HCT116 (cell line): ENCODE measurements at regions not wholly inside any gene's neighbourhood (a gene's known extent, or its start where the extent isn't known, plus 50 kb on each side); places are given as distances from the start of the nearest gene placed in this dataset.

Experiments used
- ATAC-seq: fragments of 200-7000 bp; cut with Tn5 transposase; 2 replicates; pipeline ENCODE4 v1.9.1; 2020; ENCODE audit warnings: mild to moderate bottlenecking, moderate library complexity
- BruUV-seq: library from RNA; stranded (reverse); fragments of 400-500 nt; replicated peaks from 2 replicates; lab custom pipeline; 2021; lab: Mats Ljungman, UMichigan
- CTCF ChIA-PET: fragments of 300-600 bp; sonication (Branson Sonifier 250); formaldehyde crosslinking; loops from one replicate; lab custom pipeline; 2021; ENCODE audit warnings: antibody characterized with exemption; lab: Charles Lee
- POLR2A ChIA-PET: fragments of 300-600, 350-600 bp; sonication (Branson Sonifier 250); formaldehyde crosslinking; loops from one replicate; lab custom pipeline; 2021; ENCODE audit warnings: antibody characterized with exemption; lab: Charles Lee
- RAD21 ChIA-PET, 2 experiments: fragments of 300-600 bp; sonication (Branson Sonifier 250); formaldehyde crosslinking; loops; one replicate each; lab custom pipeline; 2023; ENCODE audit warnings: low total read pairs in 2 of 2; ENCODE audit not compliant: uncharacterized antibody in 2 of 2, unreplicated experiment in 2 of 2, low non-redundant PET in 1 of 2; lab: Charles Lee
- DNase-seq: peaks from one replicate; pipeline ENCODE4 v3.0.0-alpha.2; 2010; ENCODE audit warnings: low read depth, low spot score
- H2AFZ ChIP-seq: fragments of 200-600 bp; shearing (Covaris generic), sonication (generic); 2 replicates; pipeline ENCODE4 v1.6.1; 2017; ENCODE audit warnings: low read depth, mixed run types, mixed read lengths, antibody characterized with exemption, low read length; ENCODE audit not compliant: poor library complexity, severe bottlenecking
- H3K27ac ChIP-seq: 2 replicates; pipeline ENCODE4 v1.5.1; 2012; ENCODE audit warnings: low read depth, low read length
- H3K27me3 ChIP-seq: fragments of 200-600 bp; sonication (generic); 2 replicates; pipeline ENCODE4 v1.6.1; 2016; ENCODE audit warnings: mixed run types, low read length, mixed read lengths; ENCODE audit not compliant: insufficient read depth
- H3K36me3 ChIP-seq, 2 experiments: fragments of 200-500 bp in 1 of 2; fragments of 200-600 bp in 1 of 2; sonication (Bioruptor generic) in 1 of 2; sonication (generic) in 1 of 2; 2 replicates each; pipeline versions ENCODE4 v1.5.1 to v1.6.1; 2014 to 2016; ENCODE audit warnings: low read length in 2 of 2, inconsistent platforms in 1 of 2, mixed read lengths in 1 of 2, mixed run types in 1 of 2; ENCODE audit not compliant: insufficient read depth in 2 of 2, control insufficient read depth in 1 of 2
- H3K4me1 ChIP-seq, 2 experiments: fragments of 200-600 bp in 1 of 2; sonication (generic) in 1 of 2; 2 replicates each; pipeline versions ENCODE4 v1.5.1 to v1.6.1; 2012 to 2017; ENCODE audit warnings: low read length in 2 of 2, inconsistent platforms in 1 of 2, mild to moderate bottlenecking in 1 of 2, mixed read lengths in 1 of 2, mixed run types in 1 of 2, moderate library complexity in 1 of 2; ENCODE audit not compliant: insufficient read depth in 2 of 2, control insufficient read depth in 1 of 2
- H3K4me2 ChIP-seq: fragments of 200-600 bp; sonication (generic); 2 replicates; pipeline ENCODE4 v1.6.1; 2017; ENCODE audit warnings: mixed run types, low read length, mixed read lengths
- H3K4me3 ChIP-seq, 2 experiments: fragments of 200-600 bp in 1 of 2; sonication (generic) in 1 of 2; replicated peaks in 1 of 2; 2 replicates each; pipeline ENCODE4 v1.5.1; 2011 to 2016; ENCODE audit warnings: low read length in 2 of 2, control low read depth in 1 of 2, low read depth in 1 of 2, mild to moderate bottlenecking in 1 of 2, mixed read lengths in 1 of 2, mixed run types in 1 of 2
- H3K79me2 ChIP-seq: fragments of 200-600 bp; sonication (generic); 2 replicates; pipeline ENCODE4 v1.6.1; 2017; ENCODE audit warnings: mild to moderate bottlenecking, mixed run types, low read length, moderate library complexity, mixed read lengths; ENCODE audit not compliant: insufficient read depth
- H3K9ac ChIP-seq: fragments of 200-600 bp; sonication (generic); 2 replicates; pipeline ENCODE4 v1.6.1; 2016; ENCODE audit warnings: low read length, mixed read lengths
- H3K9me2 ChIP-seq: fragments of 200-600 bp; sonication (generic), shearing (Covaris generic); 2 replicates; pipeline ENCODE4 v1.6.1; 2017; ENCODE audit warnings: mixed run types, mild to moderate bottlenecking, moderate library complexity; ENCODE audit not compliant: insufficient read depth
- H3K9me3 ChIP-seq, 2 experiments: fragments of 200-500 bp in 1 of 2; fragments of 200-600 bp in 1 of 2; sonication (Bioruptor generic) in 1 of 2; sonication (generic) in 1 of 2; 2 replicates each; pipeline ENCODE4 v1.6.1; 2014 to 2017; ENCODE audit warnings: low read length in 2 of 2, mixed read lengths in 2 of 2, inconsistent platforms in 1 of 2, low read depth in 1 of 2, mild to moderate bottlenecking in 1 of 2, mixed run types in 1 of 2, moderate library complexity in 1 of 2; ENCODE audit not compliant: control insufficient read depth in 1 of 2, insufficient read depth in 1 of 2
- H4K20me1 ChIP-seq: fragments of 200-600 bp; sonication (generic), shearing (Covaris generic); 2 replicates; pipeline ENCODE4 v1.6.1; 2017; ENCODE audit warnings: mixed run types, mild to moderate bottlenecking, moderate library complexity; ENCODE audit not compliant: insufficient read depth
- CBX3 ChIP-seq: IDR thresholded peaks from 2 replicates; pipeline ENCODE4 v1.6.1; 2012; ENCODE audit warnings: low read depth
- CEBPB ChIP-seq: IDR thresholded peaks from 2 replicates; pipeline ENCODE4 v1.6.1; 2012; ENCODE audit warnings: low read depth
- EGR1 ChIP-seq: IDR thresholded peaks from 2 replicates; pipeline ENCODE4 v1.6.1; 2012; ENCODE audit warnings: low read depth
- ELF1 ChIP-seq: IDR thresholded peaks from 2 replicates; pipeline ENCODE4 v1.6.1; 2012; ENCODE audit warnings: low read depth, borderline replicate concordance
- EZH2phosphoT487 ChIP-seq: fragments of 200-600 bp; IDR thresholded peaks from 2 replicates; pipeline ENCODE4 v1.6.1; 2018; ENCODE audit warnings: antibody characterized with exemption, borderline replicate concordance
- POLR2A ChIP-seq: IDR thresholded peaks from 2 replicates; pipeline ENCODE4 v1.7.0; 2011; ENCODE audit warnings: borderline replicate concordance; ENCODE audit not compliant: insufficient read depth, insufficient read length; ENCODE audit errors: extremely low read depth
- RAD21 ChIP-seq: IDR thresholded peaks from 2 replicates; pipeline ENCODE4 v1.6.1; 2012; ENCODE audit warnings: low read depth, mild to moderate bottlenecking
- SIN3A ChIP-seq: IDR thresholded peaks from 2 replicates; pipeline ENCODE4 v1.6.1; 2012; ENCODE audit warnings: low read depth
- SP1 ChIP-seq: IDR thresholded peaks from 2 replicates; pipeline ENCODE4 v1.6.1; 2012; ENCODE audit warnings: low read depth
- SRF ChIP-seq: IDR thresholded peaks from 2 replicates; pipeline ENCODE4 v1.6.1; 2012; ENCODE audit warnings: low read depth
- TCF7L2 ChIP-seq: IDR thresholded peaks from 2 replicates; pipeline ENCODE4 v1.7.0; 2011; ENCODE audit warnings: borderline replicate concordance, inconsistent platforms; ENCODE audit not compliant: insufficient read depth, insufficient read length; ENCODE audit errors: extremely low read depth
- YY1 ChIP-seq: IDR thresholded peaks from 2 replicates; pipeline ENCODE4 v1.6.1; 2011; ENCODE audit warnings: low read length, low read depth, moderate library complexity, mild to moderate bottlenecking; ENCODE audit not compliant: insufficient replicate concordance; ENCODE audit errors: extremely low read depth
- ZFX ChIP-seq: fragments of 450-650 bp; IDR thresholded peaks from 2 replicates; pipeline ENCODE4 v1.6.1; 2017
- ZNF274 ChIP-seq: fragments of 200-500 bp; sonication (Bioruptor generic); IDR thresholded peaks from 2 replicates; pipeline ENCODE4 v1.6.1; 2014; ENCODE audit warnings: mild to moderate bottlenecking, low read depth, low read length, inconsistent platforms
- intact Hi-C: fragments of 100-400 bp; cut with micrococcal nuclease; formaldehyde crosslinking; loops from 2 replicates; pipeline ENCODE4 v1.10.0; 2022
- TF ChIP-seq, protein P1 (sequence below): IDR thresholded peaks from 2 replicates; pipeline ENCODE4 v1.6.1; 2012
- TF ChIP-seq, protein P2 (sequence below), 3 experiments: fragments of 200-600 bp in 1 of 3; sonication (generic) in 1 of 3; IDR thresholded peaks in 2 of 3; conservative IDR thresholded peaks in 1 of 3; 2 replicates each; pipeline ENCODE4 v1.5.1; 2012 to 2017; ENCODE audit warnings: low read depth in 2 of 3, low read length in 2 of 3, antibody characterized with exemption in 1 of 3, borderline replicate concordance in 1 of 3, control low read depth in 1 of 3, mild to moderate bottlenecking in 1 of 3, mixed read lengths in 1 of 3, mixed run types in 1 of 3, moderate library complexity in 1 of 3; ENCODE audit not compliant: insufficient read depth in 1 of 3

DNA sequence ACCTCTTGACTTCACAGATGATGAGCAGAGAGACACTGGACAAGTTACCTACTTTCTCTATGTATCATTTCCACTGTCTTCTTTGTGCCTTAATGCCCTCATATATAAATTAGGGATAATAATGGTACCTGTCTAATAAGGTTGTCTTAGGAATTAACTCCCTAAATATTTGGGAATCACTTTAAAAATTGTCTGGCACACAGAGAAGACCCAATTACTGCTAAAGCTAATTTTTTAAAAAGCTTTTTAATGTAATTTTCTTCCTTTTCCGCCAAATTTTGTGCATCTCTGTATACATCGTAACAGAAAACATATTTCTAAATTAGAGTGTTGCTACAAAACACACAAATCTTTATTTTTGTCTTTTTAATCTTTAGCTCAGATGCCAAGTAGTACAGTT is 816.8 kb upstream of the ADGRB3 start:
- Histone ChIP-seq H3K4me3 (no peak overlapping the region), H3K4me1 (no peaks in the 10 kb centered on the region), H3K27me3 (no peaks in the 10 kb centered on the region), H4K20me1 (no peaks in the 10 kb centered on the region)
- TF ChIP-seq, protein P1, sequence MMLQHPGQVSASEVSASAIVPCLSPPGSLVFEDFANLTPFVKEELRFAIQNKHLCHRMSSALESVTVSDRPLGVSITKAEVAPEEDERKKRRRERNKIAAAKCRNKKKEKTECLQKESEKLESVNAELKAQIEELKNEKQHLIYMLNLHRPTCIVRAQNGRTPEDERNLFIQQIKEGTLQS: no peak
- TF ChIP-seq CBX3: no peak
- TF ChIP-seq SP1: no peak
- TF ChIP-seq TCF7L2: no peak
- TF ChIP-seq, protein P2, sequence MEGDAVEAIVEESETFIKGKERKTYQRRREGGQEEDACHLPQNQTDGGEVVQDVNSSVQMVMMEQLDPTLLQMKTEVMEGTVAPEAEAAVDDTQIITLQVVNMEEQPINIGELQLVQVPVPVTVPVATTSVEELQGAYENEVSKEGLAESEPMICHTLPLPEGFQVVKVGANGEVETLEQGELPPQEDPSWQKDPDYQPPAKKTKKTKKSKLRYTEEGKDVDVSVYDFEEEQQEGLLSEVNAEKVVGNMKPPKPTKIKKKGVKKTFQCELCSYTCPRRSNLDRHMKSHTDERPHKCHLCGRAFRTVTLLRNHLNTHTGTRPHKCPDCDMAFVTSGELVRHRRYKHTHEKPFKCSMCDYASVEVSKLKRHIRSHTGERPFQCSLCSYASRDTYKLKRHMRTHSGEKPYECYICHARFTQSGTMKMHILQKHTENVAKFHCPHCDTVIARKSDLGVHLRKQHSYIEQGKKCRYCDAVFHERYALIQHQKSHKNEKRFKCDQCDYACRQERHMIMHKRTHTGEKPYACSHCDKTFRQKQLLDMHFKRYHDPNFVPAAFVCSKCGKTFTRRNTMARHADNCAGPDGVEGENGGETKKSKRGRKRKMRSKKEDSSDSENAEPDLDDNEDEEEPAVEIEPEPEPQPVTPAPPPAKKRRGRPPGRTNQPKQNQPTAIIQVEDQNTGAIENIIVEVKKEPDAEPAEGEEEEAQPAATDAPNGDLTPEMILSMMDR (IDR thresholded peaks at IDR 0.05 in 2 of 3, conservative IDR thresholded peaks at IDR 0.05 in 1 of 3; ENCODE audit: borderline replicate concordance in 1 of 3, insufficient read depth in 1 of 3, low read depth in 2 of 3, low read length in 2 of 3): no peak
- TF ChIP-seq POLR2A: no peak
- no peak for TF ChIP-seq SIN3A
- TF ChIP-seq SRF: no peak
- TF ChIP-seq EGR1: no peak
- TF ChIP-seq, all 23 proteins: peak for 0
- intact Hi-C loops: no loop called here
- POLR2A ChIA-PET: no interaction called here
- BruUV-seq: no TSS peak
- Histone ChIP-seq H2AFZ (no peak overlapping the region), H3K4me2 (no peak overlapping the region), H3K9ac (no peak overlapping the region), H3K79me2 (no peaks in the 10 kb centered on the region), H3K27ac (no peak overlapping the region), H3K9me2 (no peaks in the 10 kb centered on the region), H3K9me3 (peaks cover 5 to 27% of the 10 kb centered on the region in 2 experiments; a peak in 2 of 4 replicates), H3K36me3 (no peaks in the 10 kb centered on the region)
- CTCF ChIA-PET: no interaction called here
- DNase-seq (no peak), ATAC-seq (no peak)
- RAD21 ChIA-PET: no interaction called here

GRCh38 chr6:67815623-67816022 is 819.5 kb upstream of the ADGRB3 start:
- DNase-seq (no peak), ATAC-seq (no peak)
- ChIA-PET CTCF (no interaction called here), RAD21 (no interaction called here), POLR2A (no interaction called here)
- Histone ChIP-seq H3K27me3 (no peaks in the 10 kb centered on the region), H3K4me3 (no peak overlapping the region), H3K9me2 (no peaks in the 10 kb centered on the region), H3K36me3 (no peaks in the 10 kb centered on the region), H3K4me1 (no peaks in the 10 kb centered on the region), H4K20me1 (no peaks in the 10 kb centered on the region), H3K79me2 (no peaks in the 10 kb centered on the region), H3K9ac (no peak overlapping the region), H3K9me3 (peaks cover 7 to 28% of the 10 kb centered on the region in 2 experiments; a peak in 2 of 4 replicates), H2AFZ (no peak overlapping the region), H3K27ac (no peak overlapping the region), H3K4me2 (no peak overlapping the region)
- intact Hi-C loops: no loop called here
- no TSS peak for BruUV-seq
- TF ChIP-seq ZFX (no peak), ELF1 (no peak), EGR1 (no peak), CEBPB (no peak), EZH2phosphoT487 (no peak), POLR2A (no peak), SP1 (no peak), RAD21 (no peak), TCF7L2 (no peak), CBX3 (no peak), YY1 (no peak), ZNF274 (no peak)
- TF ChIP-seq, protein P1: no peak
- TF ChIP-seq, protein P2 (IDR thresholded peaks at IDR 0.05 in 2 of 3, conservative IDR thresholded peaks at IDR 0.05 in 1 of 3; ENCODE audit: borderline replicate concordance in 1 of 3, insufficient read depth in 1 of 3, low read depth in 2 of 3, low read length in 2 of 3): no peak
